NCI-H1694 treated with DMSO at 0.1 percent for 48 hours (cell line): ENCODE measurements at regions not wholly inside any gene's neighbourhood (a gene's known extent, or its start where the extent isn't known, plus 50 kb on each side); places are given as distances from the start of the nearest gene placed in this dataset.
"Not testable (repeated sequence)": the region's sequence is repeated elsewhere in the genome, so short reads cannot be mapped to it uniquely, and the experiment has no call there.

Experiments
- DNase-seq: peaks from one replicate; lab custom pipeline; 2025; lab: John Stamatoyannopoulos, UW

- DNase-seq, result no peak
Measured at GRCh38 chr5:92560698-92561401, 1020.2 kb downstream of the NR2F1-AS1 start.

GRCh38 chr5:92559781-92560180, 1021.2 kb downstream of the NR2F1-AS1 start:
- DNase-seq, result no peak

- no peak for DNase-seq
Measured at GRCh38 chr5:92559331-92559730, 1021.7 kb downstream of the NR2F1-AS1 start.

- DNase-seq, result no peak
Measured at GRCh38 chr5:92556747-92557146, 1024.3 kb downstream of the NR2F1-AS1 start.

GRCh38 chr5:92554447-92555085, 1026.5 kb downstream of the NR2F1-AS1 start:
- no peak for DNase-seq

GRCh38 chr5:92553326-92553725, 1027.7 kb downstream of the NR2F1-AS1 start:
- no peak for DNase-seq

- DNase-seq, result no peak
Measured at GRCh38 chr5:92552206-92553160, 1028.5 kb downstream of the NR2F1-AS1 start.

- DNase-seq, result no peak
Measured at GRCh38 chr5:92548346-92548745, 1032.7 kb downstream of the NR2F1-AS1 start.

- no peak for DNase-seq
Measured at GRCh38 chr5:92544596-92544995, 1036.4 kb downstream of the NR2F1-AS1 start.

- no peak for DNase-seq
Measured at GRCh38 chr5:92544036-92544435, 1037.0 kb downstream of the NR2F1-AS1 start.

GRCh38 chr5:92543201-92543600, 1037.8 kb downstream of the NR2F1-AS1 start:
- DNase-seq, result no peak

GRCh38 chr5:92542017-92542416, 1039.0 kb downstream of the NR2F1-AS1 start:
- DNase-seq, result not testable (repeated sequence)

- DNase-seq, result no peak
Measured at GRCh38 chr5:92527311-92528078, 1053.5 kb downstream of the NR2F1-AS1 start.

GRCh38 chr5:92525131-92525530, 1055.9 kb downstream of the NR2F1-AS1 start:
- no peak for DNase-seq

- DNase-seq, result no peak
Measured at GRCh38 chr5:92519811-92520632, 1061.0 kb downstream of the NR2F1-AS1 start.

- DNase-seq, result no peak
Measured at GRCh38 chr5:92518318-92518904, 1062.6 kb downstream of the NR2F1-AS1 start.

GRCh38 chr5:92514896-92515295, 1066.1 kb downstream of the NR2F1-AS1 start:
- no peak for DNase-seq

- no peak for DNase-seq
Measured at GRCh38 chr5:92513067-92513466, 1068.0 kb downstream of the NR2F1-AS1 start.

- no peak for DNase-seq
Measured at GRCh38 chr5:92508271-92508670, 1072.7 kb downstream of the NR2F1-AS1 start.

- DNase-seq, result no peak
Measured at GRCh38 chr5:92505925-92506324, 1075.1 kb downstream of the NR2F1-AS1 start.

- DNase-seq, result no peak
Measured at GRCh38 chr5:92505145-92505544, 1075.9 kb downstream of the NR2F1-AS1 start.
